Left lung (tissue), 4 donors: ENCODE measurements at regions not wholly inside any gene's neighbourhood (a gene's known extent, or its start where the extent isn't known, plus 50 kb on each side); places are given as distances from the start of the nearest gene placed in this dataset.

ENCODE experiments used
- ATAC-seq: fragments of 200-7000 bp; cut with Tn5 transposase; one replicate; pipeline ENCODE4 v1.9.1; 2020; ENCODE audit warnings: moderate library complexity
- DNase-seq, 4 donors: peaks; one replicate each; pipeline ENCODE4 v3.0.0-alpha.2; 2013 to 2020
- H3K27ac ChIP-seq, 2 donors: fragments of 200-600 bp; sonication (generic) in 1 of 2; one replicate each; pipeline versions ENCODE4 v1.5.0 to v1.8.0; 2020 to 2021
- H3K27me3 ChIP-seq, 2 donors: fragments of 200-600 bp; sonication (generic) in 1 of 2; one replicate each; pipeline versions ENCODE4 v1.5.0 to v1.8.0; 2020 to 2021
- H3K36me3 ChIP-seq, 2 donors: fragments of 200-600 bp; sonication (generic) in 1 of 2; one replicate each; pipeline versions ENCODE4 v1.5.0 to v1.8.0; 2020 to 2021
- H3K4me1 ChIP-seq, 2 donors: fragments of 200-600 bp; one replicate each; pipeline ENCODE4 v1.8.0; 2021
- H3K4me3 ChIP-seq, 2 donors: fragments of 200-600 bp; sonication (generic) in 1 of 2; one replicate each; pipeline versions ENCODE4 v1.5.0 to v1.8.0; 2020 to 2021; ENCODE audit warnings: mild to moderate bottlenecking in 1 of 2
- H3K9me3 ChIP-seq, 2 donors: fragments of 200-600 bp; sonication (generic) in 1 of 2; one replicate each; pipeline versions ENCODE4 v1.5.0 to v1.8.0; 2020 to 2021
- intact Hi-C, 2 donors: fragments of 100-400 bp; cut with DNase I; formaldehyde crosslinking; loops; one replicate each; pipeline versions ENCODE4 v1.11.2 to v1.14.2; 2022
- TF ChIP-seq, protein P1 (sequence below), 2 donors: fragments of 200-600 bp; sonication (generic) in 1 of 2; IDR thresholded peaks; one replicate each; pipeline versions ENCODE4 v1.5.0 to v1.8.0; 2021; ENCODE audit warnings: antibody characterized with exemption in 2 of 2
- donor health status: DM: no; HTN: yes; CAD: no.
- donor health status: DM: no; HTN: no; CAD: no.

DNA sequence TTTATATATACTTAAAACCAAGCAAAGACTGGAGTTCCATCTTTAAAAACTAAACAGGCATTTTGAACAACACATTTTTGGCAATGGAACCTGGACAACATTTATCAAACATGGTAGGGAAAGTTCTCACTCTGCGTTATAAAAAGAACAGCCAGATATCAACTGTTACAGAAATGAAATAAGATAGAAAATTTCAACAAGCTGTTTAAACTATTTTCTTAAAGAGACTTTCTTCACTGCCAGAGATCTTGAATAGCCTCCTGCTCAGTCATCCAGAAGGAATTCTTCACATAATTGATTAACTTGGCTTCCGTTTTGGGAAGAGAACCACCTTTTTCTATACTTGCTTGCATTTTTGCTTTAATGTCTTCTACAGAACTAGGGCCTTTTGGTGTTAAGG, 166.0 kb upstream of the PIK3C3 start:
- intact Hi-C loops, result no loop called here
- TF ChIP-seq, protein P1, sequence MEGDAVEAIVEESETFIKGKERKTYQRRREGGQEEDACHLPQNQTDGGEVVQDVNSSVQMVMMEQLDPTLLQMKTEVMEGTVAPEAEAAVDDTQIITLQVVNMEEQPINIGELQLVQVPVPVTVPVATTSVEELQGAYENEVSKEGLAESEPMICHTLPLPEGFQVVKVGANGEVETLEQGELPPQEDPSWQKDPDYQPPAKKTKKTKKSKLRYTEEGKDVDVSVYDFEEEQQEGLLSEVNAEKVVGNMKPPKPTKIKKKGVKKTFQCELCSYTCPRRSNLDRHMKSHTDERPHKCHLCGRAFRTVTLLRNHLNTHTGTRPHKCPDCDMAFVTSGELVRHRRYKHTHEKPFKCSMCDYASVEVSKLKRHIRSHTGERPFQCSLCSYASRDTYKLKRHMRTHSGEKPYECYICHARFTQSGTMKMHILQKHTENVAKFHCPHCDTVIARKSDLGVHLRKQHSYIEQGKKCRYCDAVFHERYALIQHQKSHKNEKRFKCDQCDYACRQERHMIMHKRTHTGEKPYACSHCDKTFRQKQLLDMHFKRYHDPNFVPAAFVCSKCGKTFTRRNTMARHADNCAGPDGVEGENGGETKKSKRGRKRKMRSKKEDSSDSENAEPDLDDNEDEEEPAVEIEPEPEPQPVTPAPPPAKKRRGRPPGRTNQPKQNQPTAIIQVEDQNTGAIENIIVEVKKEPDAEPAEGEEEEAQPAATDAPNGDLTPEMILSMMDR (IDR thresholded peaks at IDR 0.05), result no peak
- ATAC-seq, result no peak

DNA sequence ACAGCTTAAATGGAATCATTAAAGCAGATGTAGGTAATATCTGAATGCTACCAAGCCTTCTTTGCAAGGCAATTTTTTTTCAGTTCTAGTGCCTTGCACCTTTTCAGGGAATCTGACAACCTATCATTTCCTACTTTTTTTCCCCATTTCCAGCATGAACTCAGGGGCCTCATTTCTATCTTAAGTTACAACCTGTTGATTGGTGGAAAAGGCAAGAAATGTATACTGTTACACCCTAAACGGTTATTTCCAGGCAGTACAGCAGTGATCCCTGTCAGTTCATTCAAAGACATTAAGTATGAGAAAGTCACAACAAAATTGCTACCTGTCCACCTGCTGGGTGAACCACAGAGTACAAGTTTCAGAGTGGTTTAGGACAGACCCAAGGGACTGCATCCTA, 171.2 kb upstream of the PIK3C3 start:
- intact Hi-C loops, result no loop called here
- ATAC-seq, result no peak
- TF ChIP-seq, protein P1 (IDR thresholded peaks at IDR 0.05), result no peak

More for the DNA sequence above, 166.0 kb upstream of the PIK3C3 start:
- no peak overlapping the region for H3K4me3 ChIP-seq
- no peaks in the 10 kb centered on the region for H3K36me3 ChIP-seq
- no peak for DNase-seq
- no peak overlapping the region for H3K27ac ChIP-seq
- H3K4me1 ChIP-seq, result no peaks in the 10 kb centered on the region
- H3K27me3 ChIP-seq, result no peaks in the 10 kb centered on the region
- H3K9me3 ChIP-seq, result no peaks in the 10 kb centered on the region

DNA sequence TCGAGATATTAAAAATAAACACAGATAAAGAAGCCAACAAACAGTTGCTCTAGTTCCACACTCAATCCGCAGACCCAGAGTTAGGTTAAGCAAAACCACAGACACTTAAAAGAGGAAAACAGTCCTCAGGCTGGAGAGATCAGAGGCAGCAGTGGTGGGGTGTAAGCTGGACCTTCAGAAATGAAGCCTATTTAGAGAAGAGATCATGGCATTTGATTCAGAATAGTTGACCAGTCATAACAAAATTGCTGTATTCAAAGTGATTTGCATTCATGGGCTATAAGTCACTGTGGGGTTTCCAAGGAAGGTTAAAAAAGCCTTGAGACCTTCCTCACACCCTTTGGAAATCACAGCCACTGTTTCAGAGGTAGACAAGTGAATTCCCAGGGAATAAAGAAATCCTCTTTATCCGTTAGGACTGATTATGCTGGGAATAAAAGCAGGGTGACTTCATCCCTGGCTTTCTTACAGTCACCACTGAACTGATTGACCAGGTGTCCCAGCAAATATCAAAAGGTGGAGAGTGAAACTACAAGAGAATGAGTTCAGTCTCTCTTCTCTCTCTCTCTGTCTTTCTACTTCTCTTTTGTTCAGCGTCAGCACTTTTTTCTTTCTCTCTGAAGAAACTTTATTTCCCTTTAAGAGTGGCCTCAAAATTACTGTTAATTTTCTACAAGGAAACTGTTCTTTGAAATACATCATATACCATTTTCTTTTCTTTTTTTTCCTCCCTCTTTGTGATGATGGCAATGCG, 171.8 kb upstream of the PIK3C3 start:
- H3K4me1 ChIP-seq, result no peaks in the 10 kb centered on the region
- H3K9me3 ChIP-seq, result no peaks in the 10 kb centered on the region
- TF ChIP-seq, protein P1 (IDR thresholded peaks at IDR 0.05), result no peak
- H3K4me3 ChIP-seq, result no peak overlapping the region
- no peak for ATAC-seq
- H3K27ac ChIP-seq, result no peak overlapping the region
- H3K27me3 ChIP-seq, result no peaks in the 10 kb centered on the region
- no peaks in the 10 kb centered on the region for H3K36me3 ChIP-seq
- intact Hi-C loops, result no loop called here
- DNase-seq, result no peak

More for the DNA sequence above, 171.2 kb upstream of the PIK3C3 start:
- no peaks in the 10 kb centered on the region for H3K27me3 ChIP-seq
- H3K36me3 ChIP-seq, result no peaks in the 10 kb centered on the region
- DNase-seq, result no peak
- H3K4me3 ChIP-seq, result no peak overlapping the region
- no peaks in the 10 kb centered on the region for H3K9me3 ChIP-seq
- no peaks in the 10 kb centered on the region for H3K4me1 ChIP-seq
- no peak overlapping the region for H3K27ac ChIP-seq

DNA sequence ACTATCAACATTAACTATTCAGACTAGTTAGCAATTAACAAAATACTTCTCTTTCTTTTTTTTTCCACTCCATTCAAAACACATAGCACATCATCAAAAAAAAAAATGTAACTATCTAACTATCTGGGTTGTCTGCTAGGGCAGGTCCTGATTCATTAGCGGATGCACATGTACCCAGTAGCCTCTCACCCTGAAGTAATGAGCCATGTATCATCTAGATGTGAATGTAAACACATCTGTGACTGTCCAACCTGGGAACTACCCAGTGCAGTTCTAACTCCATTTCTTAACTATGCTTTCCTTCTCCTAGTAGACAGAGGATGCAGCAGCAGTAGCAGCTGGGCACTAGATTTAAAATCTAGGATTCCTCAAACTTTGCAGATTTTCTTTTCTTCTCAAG, 183.1 kb upstream of the PIK3C3 start:
- H3K9me3 ChIP-seq, result no peaks in the 10 kb centered on the region
- H3K36me3 ChIP-seq, result no peaks in the 10 kb centered on the region
- H3K4me3 ChIP-seq, result no peak overlapping the region
- H3K27ac ChIP-seq, result no peak overlapping the region
- ATAC-seq, result no peak
- intact Hi-C loops, result no loop called here
- TF ChIP-seq, protein P1 (IDR thresholded peaks at IDR 0.05), result no peak
- no peaks in the 10 kb centered on the region for H3K4me1 ChIP-seq
- DNase-seq, result no peak
- no peaks in the 10 kb centered on the region for H3K27me3 ChIP-seq

DNA sequence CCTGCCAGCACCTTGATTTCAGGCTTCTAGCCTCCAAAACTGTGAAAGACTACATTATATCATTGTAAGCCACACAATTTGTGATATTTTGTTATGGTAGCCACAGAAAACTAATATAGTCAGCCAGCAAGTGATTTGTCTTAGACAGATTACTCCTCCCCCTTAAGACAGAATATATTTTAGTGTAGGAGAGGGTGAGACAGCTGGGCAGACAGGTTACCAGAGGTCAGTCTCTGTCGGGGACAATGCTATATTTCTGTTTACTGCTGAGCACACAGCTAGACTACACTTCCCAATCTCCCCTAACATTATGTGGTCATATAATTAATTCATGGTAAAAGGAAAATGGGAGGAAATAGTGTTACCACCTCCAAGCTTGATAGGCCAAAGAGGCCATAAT, 185.8 kb upstream of the PIK3C3 start:
- intact Hi-C loops, result no loop called here
- no peak for ATAC-seq
- no peaks in the 10 kb centered on the region for H3K27me3 ChIP-seq

More for the DNA sequence above, 185.8 kb upstream of the PIK3C3 start:
- Histone ChIP-seq H3K4me1 (no peaks in the 10 kb centered on the region), H3K4me3 (no peak overlapping the region), H3K36me3 (no peaks in the 10 kb centered on the region), H3K27ac (no peak overlapping the region), H3K9me3 (no peaks in the 10 kb centered on the region)
- TF ChIP-seq, protein P1 (IDR thresholded peaks at IDR 0.05), result no peak
- no peak for DNase-seq
